DMS 273 (cell line): ENCODE measurements at regions not wholly inside any gene's neighbourhood (a gene's known extent, or its start where the extent isn't known, plus 50 kb on each side); places are given as distances from the start of the nearest gene placed in this dataset.

Experiments
- DNase-seq: peaks from one replicate; lab custom pipeline; 2025; ENCODE audit not compliant: unreplicated experiment; lab: John Stamatoyannopoulos, UW

DNA sequence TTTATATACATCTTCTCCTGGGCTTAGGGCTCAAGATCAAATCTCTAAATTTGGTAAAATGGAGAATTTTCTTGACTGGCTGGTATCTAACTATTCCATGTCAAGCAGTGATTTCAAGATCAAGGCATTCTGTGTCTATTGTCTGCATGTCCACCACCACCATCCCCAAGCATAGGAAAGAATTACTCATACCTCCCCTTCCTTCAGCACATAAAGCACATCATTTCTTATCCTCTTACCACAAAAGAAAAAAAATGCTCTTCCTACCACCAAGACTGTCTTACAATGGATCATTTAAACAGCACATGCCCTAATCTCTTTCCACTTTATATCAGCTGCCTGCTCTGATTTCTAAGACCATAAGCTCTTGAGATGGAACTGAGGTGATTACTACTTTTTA, 470.5 kb upstream of the THBS1 start:
- no peak for DNase-seq

DNA sequence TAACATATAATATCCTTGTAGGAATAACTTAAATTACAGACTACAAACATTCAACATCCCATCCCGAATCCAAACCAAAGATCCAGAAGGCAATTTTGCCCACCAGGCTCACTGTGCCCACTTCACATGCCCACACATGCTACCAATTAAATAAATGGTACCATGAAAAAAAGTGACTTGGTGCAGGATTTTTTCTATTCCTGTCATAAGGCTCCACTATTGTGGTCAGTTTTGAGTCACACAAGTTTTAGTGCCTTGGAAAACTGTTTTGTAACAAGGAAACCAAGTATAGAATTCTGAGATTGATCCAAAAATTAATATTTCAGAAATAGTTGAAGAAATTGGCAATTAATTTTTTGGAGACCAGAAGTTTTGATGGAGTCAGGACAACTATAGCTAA, 470.1 kb upstream of the THBS1 start:
- no peak for DNase-seq

DNA sequence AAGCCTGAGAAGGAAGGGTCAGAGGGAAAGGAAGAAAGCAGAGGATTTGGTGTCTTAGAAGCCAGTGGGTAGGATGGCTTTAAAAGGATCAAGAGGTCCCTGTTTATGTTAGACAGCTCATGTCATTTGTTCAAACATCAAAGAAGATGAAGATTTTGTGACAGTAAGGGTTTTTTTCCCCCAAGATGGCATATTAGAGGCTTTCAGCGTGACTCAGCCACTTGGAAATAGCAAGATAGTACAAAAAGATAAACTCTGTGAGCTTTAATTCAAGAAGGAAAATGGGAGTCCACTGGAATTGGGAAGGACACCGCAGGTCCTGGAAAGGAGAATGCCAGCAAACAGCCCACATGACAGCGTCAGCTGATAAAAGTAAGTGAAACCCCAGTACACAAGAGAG, 467.1 kb upstream of the THBS1 start:
- no peak for DNase-seq

DNA sequence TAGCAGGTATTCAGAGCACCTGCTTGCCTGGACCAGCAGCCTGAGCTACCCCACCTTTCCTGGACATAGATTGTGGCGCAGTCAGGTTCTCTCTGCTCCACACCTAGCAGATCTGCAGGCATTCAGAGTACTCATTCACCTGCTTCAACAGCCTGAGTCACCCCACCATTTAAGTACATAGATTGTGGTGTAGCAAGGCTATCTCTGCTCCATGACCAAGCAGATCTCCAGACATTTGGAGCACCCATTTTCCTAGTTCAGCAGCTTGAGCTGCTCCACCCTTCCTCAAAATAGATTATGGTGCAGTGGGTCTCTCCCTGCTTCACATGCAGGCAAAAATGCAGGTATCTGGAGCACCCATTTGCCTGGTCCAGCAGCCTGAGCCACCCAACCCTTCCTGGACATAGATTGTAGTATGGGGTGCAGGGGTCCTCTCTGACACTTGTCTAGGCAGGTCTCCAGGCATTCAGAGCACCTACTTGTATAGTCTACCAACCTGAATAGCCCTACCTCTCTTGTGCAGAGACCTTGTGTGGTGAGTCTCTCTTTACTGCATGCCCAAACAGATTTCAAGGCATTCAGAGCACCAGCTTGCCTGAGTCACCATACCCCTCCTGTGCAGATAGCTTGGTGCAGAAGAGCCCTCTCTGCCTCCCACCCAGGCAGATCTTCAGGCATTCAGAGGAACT, 466.0 kb upstream of the THBS1 start:
- no peak for DNase-seq

DNA sequence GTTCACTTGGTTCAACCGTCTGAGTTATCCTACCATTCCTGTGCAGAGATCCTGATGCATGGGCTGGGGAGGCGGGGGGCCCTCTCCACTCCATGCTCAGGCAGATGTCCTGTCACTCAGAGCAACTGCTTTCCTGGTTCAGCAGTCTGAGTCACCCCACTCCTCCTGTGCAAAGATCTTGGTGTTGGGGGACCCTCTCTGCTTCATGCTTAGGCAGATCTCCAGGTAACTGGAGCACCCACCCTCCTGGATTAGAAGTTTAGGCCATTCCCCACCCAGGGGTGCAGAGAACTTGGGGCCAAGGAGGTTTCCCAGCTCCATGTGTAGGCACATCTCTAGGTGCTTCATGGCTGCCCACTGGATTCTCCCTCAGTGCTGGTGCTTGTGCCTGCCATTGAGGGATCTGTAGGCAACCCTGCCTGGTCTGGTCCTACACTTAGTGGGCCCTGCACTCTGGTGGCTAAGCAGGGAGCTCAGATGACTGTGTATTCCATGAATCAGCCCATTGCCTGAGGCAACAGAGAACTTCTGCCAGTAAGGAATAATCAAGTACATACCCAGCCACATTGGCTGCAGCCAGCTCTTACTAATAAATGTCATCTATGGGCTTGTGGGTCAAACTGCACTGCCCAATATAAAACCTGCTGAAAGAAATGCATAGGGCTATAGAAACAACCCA, 465.4 kb upstream of the THBS1 start:
- no peak for DNase-seq

DNA sequence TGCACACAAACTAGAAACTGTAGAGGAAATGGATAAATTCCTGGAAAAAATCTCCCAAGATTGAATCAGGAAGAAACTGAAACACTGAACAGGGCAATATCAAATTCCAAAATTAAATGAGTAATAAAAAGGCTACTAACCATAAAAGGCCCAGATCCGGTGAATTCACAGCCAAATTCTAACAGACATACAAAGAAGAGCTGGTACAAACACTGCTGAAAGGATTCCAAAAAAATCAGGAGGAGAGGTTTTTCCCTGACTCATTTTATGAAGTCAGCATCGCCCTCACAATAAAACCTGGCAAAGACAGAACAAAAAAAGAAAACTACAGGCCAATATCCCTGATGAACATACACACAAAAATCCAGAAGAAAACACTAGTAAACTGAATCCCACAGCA, 462.4 kb upstream of the THBS1 start:
- DNase-seq: no peak

DNA sequence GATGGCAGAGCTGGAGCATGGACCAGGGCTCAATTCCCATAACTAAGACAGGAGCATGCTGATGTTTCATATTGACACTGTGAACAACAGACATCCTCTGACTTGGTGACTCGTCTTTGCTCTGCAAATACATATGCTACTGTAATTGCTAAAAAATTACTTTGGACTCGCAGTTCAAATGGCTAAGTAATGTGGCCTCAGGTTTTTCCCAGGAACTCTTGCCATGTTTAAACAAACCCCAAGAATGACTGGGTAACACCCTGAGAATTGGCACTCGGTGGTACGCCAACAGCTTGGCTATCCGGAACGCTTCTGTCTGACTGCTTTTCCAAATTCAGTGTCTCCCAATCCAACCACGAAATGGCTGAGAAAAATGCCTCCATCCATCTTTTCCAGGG, 456.7 kb upstream of the THBS1 start:
- no peak for DNase-seq

DNA sequence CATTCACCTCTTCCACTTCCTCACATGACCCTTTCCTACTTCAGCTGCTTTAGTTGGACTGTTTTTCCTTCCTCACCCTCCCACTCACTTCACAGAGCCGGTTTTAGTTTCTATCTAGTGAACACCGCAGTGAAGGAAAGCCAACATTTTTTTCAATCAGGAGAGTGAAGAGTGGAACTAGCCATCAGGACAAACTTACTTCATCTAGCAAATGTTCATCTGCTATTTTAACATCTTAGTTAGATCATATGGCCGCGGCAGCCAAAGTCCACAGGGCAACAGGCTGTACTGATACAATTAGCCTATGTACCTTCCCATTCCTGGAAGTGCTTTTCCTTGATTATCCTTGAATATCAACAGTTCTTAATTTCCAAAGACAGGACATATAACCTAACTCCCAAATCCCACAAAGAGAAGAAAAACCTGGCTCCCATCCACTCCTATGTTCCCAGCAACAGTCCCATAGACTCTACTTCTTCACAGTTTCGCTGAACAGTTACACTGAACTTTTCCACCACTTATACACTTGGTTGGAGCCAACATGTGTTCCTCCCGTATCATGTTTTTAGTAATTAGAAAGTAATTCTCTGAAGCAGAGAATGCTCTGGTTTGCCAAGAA, 456.2 kb upstream of the THBS1 start:
- peak; percentile 30 for DNase-seq

DNA sequence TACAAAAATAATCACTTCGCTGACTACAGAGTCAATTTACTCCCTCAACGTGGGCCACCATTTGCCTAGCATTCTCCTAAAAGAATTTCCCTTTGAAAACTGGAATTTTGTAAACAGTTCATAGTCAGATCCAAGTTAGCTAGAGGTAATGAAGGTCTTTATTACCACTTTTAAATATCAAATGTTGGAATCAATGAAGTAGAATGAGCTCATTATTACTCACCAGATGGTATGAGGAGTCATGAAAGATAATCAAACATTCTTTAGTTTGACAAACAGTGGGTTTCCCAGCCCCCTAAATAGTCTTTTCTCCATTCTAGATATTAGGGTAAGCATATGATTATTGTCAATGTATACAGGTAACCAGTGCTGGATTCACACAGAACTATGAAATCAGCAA, 455.7 kb upstream of the THBS1 start:
- peak; percentile 30 for DNase-seq

DNA sequence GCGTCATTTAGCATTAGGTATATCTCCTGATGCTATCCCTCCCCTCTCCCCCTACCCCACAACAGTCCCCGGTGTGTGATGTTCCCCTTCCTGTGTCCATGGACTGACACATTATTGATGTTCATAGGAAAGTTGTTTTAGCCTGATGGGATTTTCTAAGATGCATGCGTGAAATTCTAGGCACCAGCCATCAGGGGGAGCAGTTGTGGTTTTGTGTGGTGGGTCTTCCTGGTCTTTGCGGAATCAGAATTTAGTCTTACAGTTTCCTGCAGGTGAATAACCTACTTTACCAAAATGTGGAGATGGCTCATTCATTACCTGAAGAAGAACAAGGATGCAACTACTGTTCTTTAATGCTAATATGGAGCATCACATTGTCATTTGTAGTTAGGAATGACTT, 455.0 kb upstream of the THBS1 start:
- peak; percentile 70 for DNase-seq

DNA sequence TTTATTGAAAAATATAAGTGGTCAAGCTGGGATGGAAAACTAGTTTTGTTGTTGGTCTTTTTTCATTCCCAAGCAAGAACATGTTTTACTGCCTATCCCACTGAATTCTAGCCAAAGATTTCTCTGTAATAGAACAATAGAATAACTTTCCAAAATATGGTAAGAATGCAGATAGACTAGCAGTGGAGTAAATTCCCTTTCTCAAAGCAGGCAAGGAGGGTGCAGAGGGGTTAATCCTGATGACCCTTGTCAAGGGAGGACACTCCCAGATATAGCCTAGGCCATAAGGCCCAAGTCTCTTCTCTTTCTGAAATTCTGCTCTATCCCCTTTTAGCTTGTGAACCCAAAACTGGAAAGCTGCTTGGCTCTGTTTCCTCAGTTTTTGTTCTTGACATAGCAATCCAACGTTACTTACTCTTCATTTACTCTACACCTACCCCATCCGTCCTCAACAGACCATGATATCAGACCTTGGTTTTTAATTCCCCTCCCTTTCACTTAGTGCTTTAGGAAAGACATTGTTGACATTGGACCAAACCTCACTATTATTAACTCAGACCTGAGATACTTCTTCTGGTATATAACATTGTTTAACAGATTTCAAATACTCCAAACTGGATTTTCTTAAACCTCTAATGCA, 453.6 kb upstream of the THBS1 start:
- DNase-seq: no peak

DNA sequence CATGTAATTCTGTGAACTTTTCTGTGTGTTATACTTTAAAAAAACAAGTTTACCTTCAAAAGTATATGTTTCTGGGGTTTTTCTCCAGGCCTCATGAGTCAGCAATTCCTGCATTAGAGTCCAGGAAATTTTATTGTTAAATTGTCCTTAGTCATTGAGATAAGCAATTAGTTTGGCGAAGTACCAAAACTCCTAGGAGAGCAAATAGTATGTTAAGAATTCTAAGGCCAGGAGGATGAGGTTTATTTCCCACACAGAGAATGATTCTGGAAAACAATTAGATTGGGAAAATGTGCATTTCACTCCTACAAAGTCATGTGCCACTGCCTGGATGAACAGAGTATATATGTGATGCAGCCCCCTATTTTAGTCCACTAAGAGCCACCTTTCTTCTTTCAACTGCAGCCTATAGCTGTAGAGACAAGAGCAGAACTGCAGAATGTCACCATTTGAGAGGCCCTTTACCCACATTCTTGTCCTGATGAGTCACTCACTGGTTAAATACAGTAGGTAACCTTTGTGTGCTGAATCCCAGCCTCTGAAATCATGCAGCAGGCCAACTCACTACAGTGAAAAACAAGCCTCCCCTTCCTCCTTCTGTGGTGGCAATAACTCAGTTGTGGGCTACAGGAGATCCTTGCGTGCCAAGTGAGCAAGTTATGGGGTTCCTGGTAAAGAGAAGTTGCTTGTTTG, 452.8 kb upstream of the THBS1 start:
- peak; percentile 56 for DNase-seq

DNA sequence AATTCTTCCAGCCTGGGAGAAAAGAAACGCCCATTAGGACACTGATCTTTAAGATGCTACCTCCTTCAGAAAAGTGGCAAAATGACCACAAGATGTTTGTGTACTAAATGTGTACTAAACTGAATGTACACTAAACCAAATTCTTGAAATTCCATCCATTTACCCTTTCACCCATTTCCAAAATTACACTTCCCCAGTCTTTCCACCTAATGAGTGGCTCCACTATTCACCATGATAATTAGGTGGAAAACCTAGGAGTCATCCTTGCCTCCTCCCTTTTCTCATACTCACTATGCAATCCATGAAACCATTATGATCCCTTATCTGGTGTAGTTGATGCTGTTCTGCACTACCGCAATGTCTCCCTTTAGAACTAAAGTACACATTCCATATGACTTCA, 452.1 kb upstream of the THBS1 start:
- no peak for DNase-seq

DNA sequence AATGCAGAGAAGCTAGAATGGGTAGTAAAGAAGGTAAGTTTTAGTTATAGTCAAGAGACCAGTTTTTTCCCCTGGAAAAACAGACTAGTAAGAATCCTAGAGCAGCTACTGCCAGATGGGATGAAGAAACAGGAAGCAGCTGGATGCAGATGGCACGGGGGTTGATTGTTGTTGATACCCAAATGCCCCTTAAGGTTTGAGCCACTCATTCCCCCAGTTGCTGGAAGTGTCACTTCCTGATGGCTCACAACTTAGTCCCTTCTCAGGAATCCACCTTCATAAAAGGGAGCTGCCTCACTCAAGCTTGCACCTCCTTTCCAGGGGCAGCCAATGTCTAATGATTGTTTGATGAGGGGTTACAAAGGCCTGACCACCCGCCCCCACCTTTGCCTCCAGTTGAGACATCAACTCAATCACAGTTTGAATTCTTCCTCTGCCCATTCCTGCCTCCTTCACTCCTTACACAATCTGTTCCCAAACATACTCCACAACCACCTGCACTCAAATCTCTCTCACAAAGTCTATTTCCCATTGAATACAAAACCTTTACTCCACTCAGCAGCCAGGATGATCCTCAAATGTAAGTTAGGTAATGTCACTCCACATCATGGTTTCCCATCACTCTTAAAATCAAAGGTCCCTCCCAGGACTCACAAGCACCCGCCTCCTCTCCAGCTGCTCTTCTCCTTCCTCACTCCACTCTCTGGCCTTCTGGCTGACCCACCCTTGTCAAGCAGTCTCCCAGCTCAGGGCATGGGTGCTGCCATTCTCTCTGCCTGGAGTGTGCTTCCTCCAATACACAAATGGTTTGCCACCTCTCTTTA, 450.1 kb upstream of the THBS1 start:
- DNase-seq: peak; percentile 70

DNA sequence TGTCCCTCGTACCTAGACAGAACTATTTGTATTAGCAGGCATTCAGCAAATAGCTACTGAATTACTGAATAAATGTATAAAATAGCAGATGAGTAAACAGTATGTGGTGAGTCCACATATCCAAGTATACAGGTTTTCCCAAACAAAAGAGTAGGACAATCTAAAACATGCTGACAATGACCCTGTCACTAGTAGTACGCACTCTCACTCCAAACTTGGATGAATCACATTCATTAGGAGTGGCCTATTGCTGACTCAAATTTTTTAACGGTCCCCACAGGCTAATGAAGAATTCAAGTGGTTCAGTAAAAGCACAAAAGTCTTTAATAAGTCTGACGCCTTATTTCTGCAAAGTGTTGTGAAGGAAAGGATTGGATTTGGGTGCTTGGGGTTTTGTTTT, 449.3 kb upstream of the THBS1 start:
- DNase-seq: no peak

DNA sequence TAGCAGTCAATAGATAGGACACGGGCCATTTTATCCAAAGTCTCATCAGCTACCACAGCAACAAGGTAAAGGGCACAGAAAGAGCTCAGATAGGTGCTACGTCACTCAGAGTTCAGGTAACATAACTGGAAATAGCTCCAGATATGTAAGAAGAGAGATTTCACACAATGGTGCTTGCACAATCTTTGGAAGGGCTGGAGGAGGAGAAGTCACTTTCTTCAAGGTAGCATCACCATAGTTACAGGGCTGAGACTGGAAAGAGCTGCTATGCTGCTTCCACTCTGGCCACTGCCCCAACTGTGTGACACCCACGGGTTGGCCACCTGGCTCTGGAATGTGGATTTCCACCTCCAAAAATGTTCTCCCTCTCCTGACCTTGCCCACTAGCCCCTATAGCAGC, 448.8 kb upstream of the THBS1 start:
- DNase-seq: no peak

DNA sequence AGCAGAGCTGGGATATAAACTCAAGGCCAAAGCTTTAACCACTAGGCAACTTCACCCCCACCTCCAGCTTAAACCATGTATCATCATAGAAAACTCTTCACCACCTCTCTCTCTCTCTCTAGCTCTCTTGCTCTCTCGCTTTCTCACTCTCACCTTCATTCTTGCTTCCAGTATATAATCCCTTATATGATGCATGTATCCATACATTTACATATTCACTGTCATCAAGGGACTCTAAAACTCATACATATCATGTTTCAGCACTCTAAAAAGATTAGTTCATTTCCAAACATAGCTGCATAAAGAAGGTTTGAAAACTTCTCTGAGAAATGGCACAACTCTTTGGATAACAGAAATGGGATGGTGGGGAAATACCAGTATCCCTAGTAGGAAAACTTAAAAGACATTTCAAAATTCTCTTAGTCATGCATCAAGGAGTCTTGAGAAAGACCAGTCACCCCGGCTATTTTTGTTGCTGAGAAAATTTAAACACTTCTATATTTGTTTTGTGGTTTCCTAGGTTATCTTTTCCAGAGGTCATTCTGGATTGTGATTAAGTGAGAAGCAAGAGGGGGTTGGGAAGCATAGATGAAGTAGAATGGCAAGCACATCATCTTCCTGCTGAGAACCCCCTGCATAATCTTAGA, 447.8 kb upstream of the THBS1 start:
- no peak for DNase-seq

DNA sequence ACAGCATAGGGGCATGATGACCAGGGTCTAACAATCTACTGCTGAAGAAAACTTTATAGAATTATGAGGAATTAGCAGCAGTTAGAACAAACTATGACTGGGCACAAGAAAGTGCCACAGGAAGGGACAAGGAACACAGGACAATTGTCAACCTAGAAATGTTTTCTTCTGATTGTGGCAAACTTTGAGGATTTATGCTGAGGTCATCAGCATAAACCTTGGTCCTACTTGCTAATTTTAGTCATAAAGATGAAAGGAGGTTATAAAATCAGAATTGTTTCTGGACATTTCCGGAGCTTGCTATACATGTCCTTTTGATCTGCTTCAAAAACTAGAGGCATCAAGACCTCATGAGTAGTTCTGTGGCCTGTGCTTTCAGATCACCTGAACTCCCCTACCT, 446.6 kb upstream of the THBS1 start:
- no peak for DNase-seq

DNA sequence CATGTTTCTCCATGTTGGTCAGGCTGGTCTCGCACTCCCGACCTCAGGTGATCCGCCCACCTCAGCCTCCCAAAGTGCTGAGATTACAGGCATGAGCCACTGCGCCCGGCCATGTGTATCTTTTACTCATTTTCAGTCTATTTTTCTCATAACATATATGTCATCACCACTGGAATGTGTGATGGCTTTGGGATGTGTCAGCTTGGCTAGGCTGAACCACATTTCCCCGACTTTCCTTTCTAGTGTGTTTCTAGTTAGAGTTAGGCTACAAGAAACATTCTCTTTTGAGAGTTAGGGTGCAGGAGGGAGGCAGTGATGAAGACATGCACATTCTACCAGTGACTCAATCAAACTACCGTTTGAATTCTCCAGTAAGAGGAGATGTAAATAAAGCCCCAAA, 444.9 kb upstream of the THBS1 start:
- DNase-seq: no peak

DNA sequence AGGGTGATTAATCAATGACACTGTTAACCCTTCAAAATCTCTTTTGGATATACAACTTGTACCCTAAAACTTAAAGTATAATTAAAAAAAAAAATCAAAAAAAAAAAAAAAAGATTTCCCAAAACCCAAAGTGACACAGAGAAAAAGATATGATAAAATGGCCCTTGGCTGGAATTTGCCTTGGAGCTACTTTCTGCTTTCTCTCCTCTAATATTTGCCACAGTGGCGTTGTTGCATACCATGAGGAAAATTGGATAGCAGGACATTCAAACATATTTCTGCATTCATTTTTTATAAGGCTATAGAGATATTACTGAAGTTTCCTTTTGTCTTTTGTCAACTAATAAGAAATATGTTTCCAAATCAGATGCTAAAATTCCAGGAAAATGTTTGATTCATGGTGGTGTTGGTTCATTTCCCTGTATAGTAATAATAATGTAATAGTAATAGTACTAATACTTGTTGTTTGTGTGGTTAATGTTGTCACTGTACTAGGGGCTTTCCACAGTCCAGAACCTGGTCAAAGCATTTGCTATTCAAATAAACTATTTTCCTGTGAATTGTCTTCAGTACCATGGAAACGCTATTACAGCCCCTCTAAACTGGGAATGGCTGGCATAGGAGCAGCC, 441.3 kb upstream of the THBS1 start:
- no peak for DNase-seq
